ENCODE measurements at regions not wholly inside any gene's neighbourhood (a gene's known extent, or its start where the extent isn't known, plus 50 kb on each side); places are given as distances from the start of the nearest gene placed in this dataset.

- Histone ChIP-seq H3K9me3 (ENCODE audit: insufficient read depth, low read depth, low read length) (peaks cover 3% of the 10 kb centered on the region), H3K27ac (ENCODE audit: low read depth, low read length) (no peak overlapping the region), H3K27me3 (ENCODE audit: insufficient read depth, low read length) (no peaks in the 10 kb centered on the region), H4K20me1 (ENCODE audit: insufficient read depth, low read length) (no peaks in the 10 kb centered on the region), H3K9ac (ENCODE audit: low read length) (no peak overlapping the region), H3K4me2 (ENCODE audit: low read length) (no peak overlapping the region), H2AFZ (ENCODE audit: low read depth, low read length) (no peak overlapping the region), H3K79me2 (ENCODE audit: insufficient read depth, low read length) (no peaks in the 10 kb centered on the region), H3K36me3 (ENCODE audit: insufficient read depth, low read length) (no peaks in the 10 kb centered on the region), H3K4me1 (ENCODE audit: insufficient read depth, low read length) (no peaks in the 10 kb centered on the region), H3K4me3 (ENCODE audit: insufficient read depth, low read depth, low read length) (no peak overlapping the region)
- DNase-seq (ENCODE audit: low read depth), result no peak
- no peaks in the 10 kb centered on the region for H3K4me1 Mint-ChIP-seq (ENCODE audit: low read depth, unreplicated experiment)
- H3K27me3 Mint-ChIP-seq (ENCODE audit: low read depth, unreplicated experiment), result no peaks in the 10 kb centered on the region
- no peak overlapping the region for H3K4me3 Mint-ChIP-seq (ENCODE audit: unreplicated experiment)
- FAIRE-seq, result no peak
- no peak overlapping the region for H3K27ac Mint-ChIP-seq (ENCODE audit: unreplicated experiment)
- no peak for TF ChIP-seq CTCF (IDR thresholded peaks at IDR 0.05; ENCODE audit: insufficient read depth, low read depth, low read length)
- TF ChIP-seq EZH2 (IDR thresholded peaks at IDR 0.05; ENCODE audit: insufficient read depth, low read length), result no peak
- no peaks in the 10 kb centered on the region for H3K9me3 Mint-ChIP-seq (ENCODE audit: unreplicated experiment)
- no peaks in the 10 kb centered on the region for H3K36me3 Mint-ChIP-seq (ENCODE audit: low read depth, unreplicated experiment)
These were observed 138.4 kb upstream of the DSCAM start for GRCh38 chr21:40985370-40985769.

GRCh38 chr21:40990366-40990765, 143.4 kb upstream of the DSCAM start:
- Histone ChIP-seq H3K4me2 (ENCODE audit: low read length) (no peak overlapping the region), H4K20me1 (ENCODE audit: insufficient read depth, low read length) (no peaks in the 10 kb centered on the region), H3K27ac (ENCODE audit: low read depth, low read length) (no peak overlapping the region), H3K27me3 (ENCODE audit: insufficient read depth, low read length) (no peaks in the 10 kb centered on the region), H3K9me3 (ENCODE audit: insufficient read depth, low read depth, low read length) (peaks cover 12% of the 10 kb centered on the region), H3K4me3 (ENCODE audit: insufficient read depth, low read depth, low read length) (no peak overlapping the region), H3K36me3 (ENCODE audit: insufficient read depth, low read length) (no peaks in the 10 kb centered on the region), H2AFZ (ENCODE audit: low read depth, low read length) (no peak overlapping the region), H3K79me2 (ENCODE audit: insufficient read depth, low read length) (no peaks in the 10 kb centered on the region), H3K9ac (ENCODE audit: low read length) (no peak overlapping the region), H3K4me1 (ENCODE audit: insufficient read depth, low read length) (no peaks in the 10 kb centered on the region)
- Mint-ChIP-seq H3K4me1 (ENCODE audit: low read depth, unreplicated experiment) (no peaks in the 10 kb centered on the region), H3K27me3 (ENCODE audit: low read depth, unreplicated experiment) (no peaks in the 10 kb centered on the region), H3K4me3 (ENCODE audit: unreplicated experiment) (no peak overlapping the region), H3K27ac (ENCODE audit: unreplicated experiment) (no peak overlapping the region), H3K36me3 (ENCODE audit: low read depth, unreplicated experiment) (no peaks in the 10 kb centered on the region), H3K9me3 (ENCODE audit: unreplicated experiment) (no peaks in the 10 kb centered on the region)
- DNase-seq (ENCODE audit: low read depth), result no peak
- no peak for FAIRE-seq
- TF ChIP-seq CTCF (IDR thresholded peaks at IDR 0.05; ENCODE audit: insufficient read depth, low read depth, low read length), result no peak
- TF ChIP-seq EZH2 (IDR thresholded peaks at IDR 0.05; ENCODE audit: insufficient read depth, low read length), result no peak

GRCh38 chr21:40997831-40998230, 150.9 kb upstream of the DSCAM start:
- H3K4me2 ChIP-seq (ENCODE audit: low read length), result no peak overlapping the region
- no peak for DNase-seq (ENCODE audit: low read depth)
- H3K27me3 ChIP-seq (ENCODE audit: insufficient read depth, low read length), result no peaks in the 10 kb centered on the region
- H3K9ac ChIP-seq (ENCODE audit: low read length), result no peak overlapping the region
- H3K4me1 ChIP-seq (ENCODE audit: insufficient read depth, low read length), result no peaks in the 10 kb centered on the region
- Mint-ChIP-seq H3K4me3 (ENCODE audit: unreplicated experiment) (no peak overlapping the region), H3K9me3 (ENCODE audit: unreplicated experiment) (no peaks in the 10 kb centered on the region), H3K27ac (ENCODE audit: unreplicated experiment) (no peak overlapping the region), H3K27me3 (ENCODE audit: low read depth, unreplicated experiment) (no peaks in the 10 kb centered on the region), H3K36me3 (ENCODE audit: low read depth, unreplicated experiment) (no peaks in the 10 kb centered on the region), H3K4me1 (ENCODE audit: low read depth, unreplicated experiment) (no peaks in the 10 kb centered on the region)
- H3K27ac ChIP-seq (ENCODE audit: low read depth, low read length), result no peak overlapping the region
- peaks cover 16% of the 10 kb centered on the region for H3K9me3 ChIP-seq (ENCODE audit: insufficient read depth, low read depth, low read length)
- TF ChIP-seq EZH2 (IDR thresholded peaks at IDR 0.05; ENCODE audit: insufficient read depth, low read length) (no peak), CTCF (IDR thresholded peaks at IDR 0.05; ENCODE audit: insufficient read depth, low read depth, low read length) (no peak)
- no peaks in the 10 kb centered on the region for H3K79me2 ChIP-seq (ENCODE audit: insufficient read depth, low read length)
- no peak overlapping the region for H2AFZ ChIP-seq (ENCODE audit: low read depth, low read length)
- no peaks in the 10 kb centered on the region for H3K36me3 ChIP-seq (ENCODE audit: insufficient read depth, low read length)
- FAIRE-seq, result no peak
- no peaks in the 10 kb centered on the region for H4K20me1 ChIP-seq (ENCODE audit: insufficient read depth, low read length)
- H3K4me3 ChIP-seq (ENCODE audit: insufficient read depth, low read depth, low read length), result no peak overlapping the region

Data from astrocyte (in vitro differentiated cells and primary cell).